ENCODE measurements at regions not wholly inside any gene's neighbourhood (a gene's known extent, or its start where the extent isn't known, plus 50 kb on each side); places are given as distances from the start of the nearest gene placed in this dataset.

GRCh38 chr3:76078101-76078500 lies 292.8 kb upstream of the ZNF717 start:
- DNase-seq: no peak
- intact Hi-C loops (cut with DNase I; ENCODE audit: low total_unique reads): no loop called here
- H3K36me3 ChIP-seq (ENCODE audit: low read depth, missing control alignments): no peaks in the 10 kb centered on the region
- no peak for TF ChIP-seq CTCF (IDR thresholded peaks at IDR 0.05)
- TF ChIP-seq POLR2A (IDR thresholded peaks at IDR 0.05): no peak
- no peak overlapping the region for H3K27ac ChIP-seq
- 94 to 97% methylated on average over 2 of the region's 2 CpGs for WGBS, 2 donors
- no peaks in the 10 kb centered on the region for H3K9me3 ChIP-seq
- no peak overlapping the region for H3K4me3 ChIP-seq
- H3K27me3 ChIP-seq: no peaks in the 10 kb centered on the region
- H3K4me1 ChIP-seq: no peaks in the 10 kb centered on the region

- no peak for TF ChIP-seq CTCF (IDR thresholded peaks at IDR 0.05)
- no peak for TF ChIP-seq POLR2A (IDR thresholded peaks at IDR 0.05)
- Histone ChIP-seq H3K9me3 (no peaks in the 10 kb centered on the region), H3K4me3 (no peak overlapping the region), H3K4me1 (no peaks in the 10 kb centered on the region), H3K36me3 (ENCODE audit: low read depth, missing control alignments) (no peaks in the 10 kb centered on the region), H3K27me3 (no peaks in the 10 kb centered on the region), H3K27ac (no peak overlapping the region)
- intact Hi-C loops (cut with DNase I; ENCODE audit: low total_unique reads): no loop called here
- DNase-seq: no peak
- 46 to 69% methylated on average over 3 of the region's 3 CpGs for WGBS, 2 donors
Observed at GRCh38 chr3:76083992-76084391, 298.6 kb upstream of the ZNF717 start.

- Histone ChIP-seq H3K4me1 (no peaks in the 10 kb centered on the region), H3K27ac (no peak overlapping the region), H3K27me3 (no peaks in the 10 kb centered on the region), H3K9me3 (no peaks in the 10 kb centered on the region), H3K36me3 (ENCODE audit: low read depth, missing control alignments) (no peaks in the 10 kb centered on the region), H3K4me3 (no peak overlapping the region)
- no peak for TF ChIP-seq CTCF (IDR thresholded peaks at IDR 0.05)
- no peak for TF ChIP-seq POLR2A (IDR thresholded peaks at IDR 0.05)
- DNase-seq: no peak
- intact Hi-C loops (cut with DNase I; ENCODE audit: low total_unique reads): no loop called here
- WGBS, 2 donors: 73 to 76% methylated on average over 3 of the region's 3 CpGs
Observed at GRCh38 chr3:76096036-76096435, 310.7 kb upstream of the ZNF717 start.

- H3K4me1 ChIP-seq: no peaks in the 10 kb centered on the region
- WGBS, 2 donors: 53 to 77% methylated on average over 7 of the region's 7 CpGs
- TF ChIP-seq CTCF (IDR thresholded peaks at IDR 0.05) (no peak), POLR2A (IDR thresholded peaks at IDR 0.05) (no peak)
- no peak overlapping the region for H3K27ac ChIP-seq
- intact Hi-C loops (cut with DNase I; ENCODE audit: low total_unique reads): no loop called here
- H3K27me3 ChIP-seq: no peaks in the 10 kb centered on the region
- no peaks in the 10 kb centered on the region for H3K36me3 ChIP-seq (ENCODE audit: low read depth, missing control alignments)
- no peak for DNase-seq
- no peak overlapping the region for H3K4me3 ChIP-seq
- no peaks in the 10 kb centered on the region for H3K9me3 ChIP-seq
Observed at GRCh38 chr3:76096836-76097588, 311.7 kb upstream of the ZNF717 start.

- Histone ChIP-seq H3K4me1 (no peaks in the 10 kb centered on the region), H3K36me3 (ENCODE audit: low read depth, missing control alignments) (no peaks in the 10 kb centered on the region), H3K27ac (no peak overlapping the region), H3K27me3 (no peaks in the 10 kb centered on the region), H3K4me3 (no peak overlapping the region), H3K9me3 (no peaks in the 10 kb centered on the region)
- TF ChIP-seq CTCF (IDR thresholded peaks at IDR 0.05) (no peak), POLR2A (IDR thresholded peaks at IDR 0.05) (no peak)
- 75 to 81% methylated on average over 3 of the region's 3 CpGs for WGBS, 2 donors
- intact Hi-C loops (cut with DNase I; ENCODE audit: low total_unique reads): no loop called here
- no peak for DNase-seq
Observed at GRCh38 chr3:76097589-76097969, 312.2 kb upstream of the ZNF717 start.

Data from testis (tissue), 2 donors.